Natural killer cell (primary cell): ENCODE measurements at regions not wholly inside any gene's neighbourhood (a gene's known extent, or its start where the extent isn't known, plus 50 kb on each side); places are given as distances from the start of the nearest gene placed in this dataset.

Source experiments
- ATAC-seq, 3 donors: fragments of 150-1000 bp in 2 of 3; fragments of 200-7000 bp in 1 of 3; cut with Tn5 transposase; 1 replicate in 1 of 3; 2 replicates in 2 of 3; pipeline ENCODE4 v1.10.0; 2021; ENCODE audit warnings: mild to moderate bottlenecking in 2 of 3, moderate library complexity in 2 of 3
- DNase-seq, 2 donors: peaks; one replicate each; pipeline versions ENCODE4 v3.0.0 to v3.0.0-alpha.2; 2013 to 2021; ENCODE audit warnings: mixed read lengths in 1 of 2
- H3K27ac ChIP-seq: one replicate; pipeline ENCODE4 v1.5.1; 2013; ENCODE audit warnings: mild to moderate bottlenecking, low read length
- H3K27me3 ChIP-seq: one replicate; pipeline ENCODE4 v1.6.1; 2013; ENCODE audit warnings: low read length; ENCODE audit not compliant: control insufficient read depth, insufficient read depth
- H3K36me3 ChIP-seq: one replicate; pipeline ENCODE4 v1.6.1; 2013; ENCODE audit warnings: low read length; ENCODE audit not compliant: control insufficient read depth, insufficient read depth
- H3K4me1 ChIP-seq: one replicate; pipeline ENCODE4 v1.6.1; 2013; ENCODE audit warnings: low read length; ENCODE audit not compliant: control insufficient read depth, insufficient read depth
- H3K4me3 ChIP-seq: one replicate; pipeline ENCODE4 v1.5.1; 2013; ENCODE audit warnings: low read length
- H3K9me3 ChIP-seq: one replicate; pipeline ENCODE4 v1.6.1; 2013; ENCODE audit warnings: low read length; ENCODE audit not compliant: control insufficient read depth, insufficient read depth
- H3K27ac Mint-ChIP-seq, 2 donors: one replicate each; pipeline ENCODE4 v1.8.0; 2022; ENCODE audit warnings: mild to moderate bottlenecking in 2 of 2, mixed read lengths in 2 of 2, moderate library complexity in 1 of 2
- H3K27me3 Mint-ChIP-seq, 2 donors: one replicate each; pipeline ENCODE4 v1.8.0; 2022; ENCODE audit warnings: low read depth in 2 of 2, mixed read lengths in 2 of 2
- H3K36me3 Mint-ChIP-seq: one replicate; pipeline ENCODE4 v1.8.0; 2022; ENCODE audit warnings: mixed read lengths
- H3K4me1 Mint-ChIP-seq, 2 donors: one replicate each; pipeline ENCODE4 v1.8.0; 2022; ENCODE audit warnings: mixed read lengths in 2 of 2
- H3K4me3 Mint-ChIP-seq: one replicate; pipeline ENCODE4 v1.8.0; 2022; ENCODE audit warnings: mild to moderate bottlenecking, moderate library complexity, mixed read lengths
- H3K9me3 Mint-ChIP-seq, 2 donors: one replicate each; pipeline ENCODE4 v1.8.0; 2022; ENCODE audit warnings: mixed read lengths in 2 of 2
- CTCF ChIP-seq: fragments of 200-600 bp; IDR thresholded peaks from one replicate; pipeline ENCODE4 v1.8.0; 2022; ENCODE audit warnings: antibody characterized with exemption
- WGBS: methylation state at CpG from one replicate; pipeline ENCODE4 v1.1.7; 2013; ENCODE audit warnings: missing lambda C conversion rate; ENCODE audit not compliant: insufficient coverage; 5-methylcytosine and 5-hydroxymethylcytosine counted together
- intact Hi-C: fragments of 100-400 bp; cut with micrococcal nuclease; formaldehyde crosslinking; loops from one replicate; pipeline ENCODE4 v1.14.2; 2022

DNA sequence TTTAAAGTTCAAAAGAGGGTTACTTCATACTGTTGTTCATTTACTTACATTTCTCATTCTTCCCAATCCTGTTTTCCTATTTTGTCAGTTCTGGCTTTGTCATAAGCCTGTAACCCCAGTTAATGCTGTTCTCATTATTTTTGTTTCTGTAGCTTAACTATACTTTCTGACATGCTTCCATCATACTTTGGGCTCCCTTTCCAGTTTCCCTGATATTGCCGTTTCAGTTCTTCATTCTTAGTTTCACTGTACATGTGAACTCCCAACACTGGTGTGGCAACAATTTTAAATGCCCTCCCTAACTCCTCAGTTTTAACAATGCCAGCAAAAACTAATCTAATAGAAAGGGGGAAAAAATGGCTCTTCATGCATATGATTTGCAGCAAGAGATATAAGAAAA, 456.7 kb downstream of the LMO4 start:
- Histone ChIP-seq H3K36me3 (no peaks in the 10 kb centered on the region), H3K27ac (no peak overlapping the region), H3K4me3 (no peak overlapping the region), H3K27me3 (no peaks in the 10 kb centered on the region), H3K9me3 (no peaks in the 10 kb centered on the region), H3K4me1 (no peaks in the 10 kb centered on the region)
- Mint-ChIP-seq H3K36me3 (no peaks in the 10 kb centered on the region), H3K27me3 (peaks cover 0 to 3% of the 10 kb centered on the region in 2 donors), H3K27ac (no peak overlapping the region), H3K4me1 (no peaks in the 10 kb centered on the region), H3K9me3 (no peaks in the 10 kb centered on the region), H3K4me3 (no peak overlapping the region)
- intact Hi-C loops = no loop called here
- DNase-seq (no peak), ATAC-seq (no peak)
- TF ChIP-seq CTCF = no peak
- 69% methylated on average over 1 of the region's 1 CpG for WGBS

- Histone ChIP-seq H3K4me1 (no peaks in the 10 kb centered on the region), H3K36me3 (no peaks in the 10 kb centered on the region), H3K9me3 (no peaks in the 10 kb centered on the region), H3K4me3 (no peak overlapping the region), H3K27ac (no peak overlapping the region), H3K27me3 (no peaks in the 10 kb centered on the region)
- no peak overlapping the region for H3K27ac Mint-ChIP-seq
- DNase-seq (no peak), ATAC-seq (no peak)
- no peak overlapping the region for H3K4me3 Mint-ChIP-seq
- H3K27me3 Mint-ChIP-seq = peaks cover 4 to 8% of the 10 kb centered on the region in 2 donors
- no peaks in the 10 kb centered on the region for H3K9me3 Mint-ChIP-seq
- intact Hi-C loops = no loop called here
- H3K36me3 Mint-ChIP-seq = no peaks in the 10 kb centered on the region
- 92% methylated on average over 1 of the region's 1 CpG for WGBS
- no peaks in the 10 kb centered on the region for H3K4me1 Mint-ChIP-seq
- no peak for TF ChIP-seq CTCF
These were observed 457.5 kb downstream of the LMO4 start for GRCh38 chr1:87786229-87786628.

DNA sequence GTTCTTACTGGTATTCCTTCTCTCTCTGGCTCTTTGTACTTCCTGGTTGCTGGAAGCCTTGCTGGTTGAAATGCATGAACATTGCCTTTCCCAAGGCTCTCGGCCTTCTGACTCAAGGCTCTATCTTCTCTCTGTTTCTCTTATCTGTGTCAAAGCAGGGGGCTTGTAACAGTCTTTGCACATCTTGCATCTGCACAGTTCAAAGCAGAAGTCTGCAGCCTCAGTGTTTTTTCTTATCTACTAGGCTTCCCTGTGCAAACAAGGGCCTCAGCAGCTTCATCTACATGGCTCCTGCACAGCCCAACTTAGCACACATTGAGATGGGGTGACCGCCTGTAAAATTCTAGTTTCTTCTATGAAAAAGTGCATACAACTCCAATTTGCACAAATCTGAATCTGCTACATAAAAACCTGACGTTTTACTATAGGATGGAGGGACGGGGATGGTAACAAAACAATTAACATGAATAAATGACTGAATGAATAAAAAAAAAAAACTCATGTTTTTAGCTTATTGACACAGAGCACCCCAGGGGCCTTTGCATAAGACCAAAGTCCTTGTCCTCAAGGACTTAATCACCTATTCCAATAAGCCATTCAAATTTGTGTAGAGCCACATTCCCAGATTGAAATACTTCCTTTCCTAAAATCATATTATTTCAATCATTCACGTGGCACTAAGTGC, 458.3 kb downstream of the LMO4 start:
- no peak overlapping the region for H3K4me3 ChIP-seq
- no peak for TF ChIP-seq CTCF
- ATAC-seq = no peak
- no peaks in the 10 kb centered on the region for H3K4me1 Mint-ChIP-seq
- no peaks in the 10 kb centered on the region for H3K9me3 ChIP-seq
- peaks cover 6 to 15% of the 10 kb centered on the region in 2 donors for H3K27me3 Mint-ChIP-seq
- no peak overlapping the region for H3K4me3 Mint-ChIP-seq
- no peak for DNase-seq
- WGBS = 76% methylated on average over 3 of the region's 5 CpGs
- intact Hi-C loops = no loop called here
- no peaks in the 10 kb centered on the region for H3K9me3 Mint-ChIP-seq
- H3K36me3 ChIP-seq = no peaks in the 10 kb centered on the region
- H3K27ac Mint-ChIP-seq = no peak overlapping the region
- no peaks in the 10 kb centered on the region for H3K4me1 ChIP-seq
- no peak overlapping the region for H3K27ac ChIP-seq
- no peaks in the 10 kb centered on the region for H3K36me3 Mint-ChIP-seq
- H3K27me3 ChIP-seq = no peaks in the 10 kb centered on the region

DNA sequence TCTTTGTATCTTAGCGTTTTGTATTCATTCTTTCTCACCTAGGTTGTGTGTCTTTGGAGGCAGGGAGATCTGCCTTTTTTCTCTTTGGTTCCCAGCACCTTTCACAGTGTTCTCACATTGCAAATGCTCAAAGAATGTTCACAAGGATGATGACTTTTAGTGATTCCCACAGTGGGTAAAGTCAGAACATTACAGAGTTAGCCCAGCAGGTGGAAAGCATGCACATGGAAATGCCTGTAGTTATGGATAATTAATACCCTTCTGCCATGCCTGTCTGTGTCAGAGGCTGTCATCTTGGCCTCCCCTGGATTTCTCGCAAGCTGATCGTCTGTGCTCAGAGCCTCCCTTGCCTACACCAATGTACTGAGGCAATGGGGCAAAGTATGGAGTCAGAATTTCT, 458.9 kb downstream of the LMO4 start:
- TF ChIP-seq CTCF = no peak
- no peak overlapping the region for H3K27ac Mint-ChIP-seq
- no peak overlapping the region for H3K4me3 Mint-ChIP-seq
- no peaks in the 10 kb centered on the region for H3K9me3 Mint-ChIP-seq
- ATAC-seq (no peak), DNase-seq (no peak)
- Histone ChIP-seq H3K4me3 (no peak overlapping the region), H3K27ac (no peak overlapping the region), H3K9me3 (no peaks in the 10 kb centered on the region), H3K4me1 (no peaks in the 10 kb centered on the region), H3K36me3 (no peaks in the 10 kb centered on the region), H3K27me3 (no peaks in the 10 kb centered on the region)
- H3K36me3 Mint-ChIP-seq = no peaks in the 10 kb centered on the region
- peaks cover 6 to 20% of the 10 kb centered on the region in 2 donors for H3K27me3 Mint-ChIP-seq
- WGBS = 53% methylated on average over 3 of the region's 3 CpGs
- no peaks in the 10 kb centered on the region for H3K4me1 Mint-ChIP-seq
- intact Hi-C loops = no loop called here
